PC-9 (cell line): ENCODE measurements at regions not wholly inside any gene's neighbourhood (a gene's known extent, or its start where the extent isn't known, plus 50 kb on each side); places are given as distances from the start of the nearest gene placed in this dataset.

Experiments
- BruUV-seq: library from RNA; stranded (reverse); fragments of 400-500 nt; replicated peaks from 2 replicates; lab custom pipeline; 2021; lab: Mats Ljungman, UMichigan
- CTCF ChIA-PET: fragments of 300-600 bp; sonication (Branson Sonifier 250); formaldehyde crosslinking; loops from one replicate; lab custom pipeline; 2022; ENCODE audit warnings: antibody characterized with exemption; lab: Charles Lee
- POLR2A ChIA-PET: fragments of 300-600 bp; sonication (Branson Sonifier 250); formaldehyde crosslinking; loops from one replicate; lab custom pipeline; 2022; ENCODE audit warnings: antibody characterized with exemption; ENCODE audit not compliant: unreplicated experiment; lab: Charles Lee
- DNase-seq, 2 experiments: peaks; one replicate each; pipeline versions ENCODE4 v3.0.0 to v3.0.0-alpha.2; 2015 to 2022; ENCODE audit warnings: mixed read lengths in 1 of 2
- H2AFZ ChIP-seq: fragments of 200-600 bp; sonication (generic); 2 replicates; pipeline ENCODE4 v1.8.1; 2017; ENCODE audit warnings: antibody characterized with exemption
- H3F3A ChIP-seq: fragments of 200-600 bp; sonication (generic); 2 replicates; pipeline ENCODE4 v1.8.1; 2017; ENCODE audit warnings: antibody characterized with exemption, mild to moderate bottlenecking, low read depth; ENCODE audit not compliant: insufficient read depth
- H3K27ac ChIP-seq: fragments of 200-600 bp; sonication (generic); 2 replicates; pipeline ENCODE4 v1.6.1; 2016; ENCODE audit warnings: mixed run types
- H3K27me3 ChIP-seq: fragments of 200-600 bp; sonication (generic); 2 replicates; pipeline ENCODE4 v1.6.1; 2016; ENCODE audit warnings: low read depth, mixed run types; ENCODE audit not compliant: insufficient read depth
- H3K36me3 ChIP-seq: fragments of 200-600 bp; sonication (generic); 2 replicates; pipeline ENCODE4 v1.6.1; 2016; ENCODE audit warnings: low read depth, mixed run types
- H3K4me1 ChIP-seq: fragments of 200-600 bp; sonication (generic); replicated peaks from 2 replicates; pipeline ENCODE4 v1.6.1; 2016; ENCODE audit warnings: mixed run types; ENCODE audit not compliant: insufficient read depth
- H3K4me2 ChIP-seq: fragments of 200-600 bp; sonication (generic); 2 replicates; pipeline ENCODE4 v1.6.1; 2017; ENCODE audit warnings: mixed run types
- H3K4me3 ChIP-seq: fragments of 200-600 bp; sonication (generic); 2 replicates; pipeline ENCODE4 v1.6.1; 2016; ENCODE audit warnings: mixed run types
- H3K79me2 ChIP-seq: fragments of 200-600 bp; sonication (generic); 2 replicates; pipeline ENCODE4 v1.6.1; 2017; ENCODE audit warnings: low read depth, mixed run types
- H3K9me2 ChIP-seq: fragments of 200-600 bp; sonication (generic); 2 replicates; pipeline ENCODE4 v1.8.1; 2017; ENCODE audit warnings: mild to moderate bottlenecking; ENCODE audit not compliant: insufficient read depth
- H3K9me3 ChIP-seq: fragments of 200-600 bp; sonication (generic); 2 replicates; pipeline ENCODE4 v1.8.1; 2016; ENCODE audit warnings: low read depth; ENCODE audit not compliant: insufficient read depth
- H4K20me1 ChIP-seq: fragments of 200-600 bp; sonication (generic); 2 replicates; pipeline ENCODE4 v1.8.1; 2017; ENCODE audit not compliant: insufficient read depth
- EZH2 ChIP-seq: fragments of 200-600 bp; sonication (generic); IDR thresholded peaks from 2 replicates; pipeline ENCODE4 v1.8.0; 2017; ENCODE audit warnings: antibody characterized with exemption, low read depth
- intact Hi-C: fragments of 100-400 bp; cut with micrococcal nuclease; formaldehyde crosslinking; loops from one replicate; pipeline ENCODE4 v1.10.0; 2022; ENCODE audit not compliant: unreplicated experiment
- TF ChIP-seq, protein P1 (sequence below): fragments of 200-600 bp; sonication (generic); conservative IDR thresholded peaks from 2 replicates; pipeline ENCODE4 v1.6.1; 2017; ENCODE audit warnings: mixed run types, antibody characterized with exemption, mild to moderate bottlenecking, moderate library complexity

DNA sequence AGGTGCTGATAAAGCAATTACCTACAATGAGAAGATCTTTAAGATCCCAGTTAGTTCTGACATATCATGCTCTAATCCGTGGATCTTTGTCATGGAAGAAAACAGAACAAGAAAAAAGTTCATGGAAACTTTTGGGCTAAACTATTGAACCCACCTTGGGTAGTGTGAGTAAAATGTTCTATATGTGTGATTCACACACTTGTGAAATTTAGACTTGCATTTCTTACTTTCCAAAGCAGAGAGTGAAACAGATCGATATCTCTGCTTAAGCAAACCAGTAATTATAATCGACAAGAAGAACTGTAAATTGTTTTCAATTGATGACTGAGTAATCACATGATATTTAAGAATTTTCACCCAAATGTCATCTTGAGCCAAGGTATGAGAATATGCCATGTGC, 214.2 kb downstream of the HRH4 start:
- no peaks in the 10 kb centered on the region for H3K9me2 ChIP-seq
- no peaks in the 10 kb centered on the region for H3K9me3 ChIP-seq
- no TSS peak for BruUV-seq
- POLR2A ChIA-PET: no interaction called here
- H3K36me3 ChIP-seq: no peaks in the 10 kb centered on the region
- CTCF ChIA-PET: no interaction called here
- no peak for DNase-seq
- H3K79me2 ChIP-seq: no peaks in the 10 kb centered on the region
- no peak for TF ChIP-seq EZH2
- TF ChIP-seq, protein P1, sequence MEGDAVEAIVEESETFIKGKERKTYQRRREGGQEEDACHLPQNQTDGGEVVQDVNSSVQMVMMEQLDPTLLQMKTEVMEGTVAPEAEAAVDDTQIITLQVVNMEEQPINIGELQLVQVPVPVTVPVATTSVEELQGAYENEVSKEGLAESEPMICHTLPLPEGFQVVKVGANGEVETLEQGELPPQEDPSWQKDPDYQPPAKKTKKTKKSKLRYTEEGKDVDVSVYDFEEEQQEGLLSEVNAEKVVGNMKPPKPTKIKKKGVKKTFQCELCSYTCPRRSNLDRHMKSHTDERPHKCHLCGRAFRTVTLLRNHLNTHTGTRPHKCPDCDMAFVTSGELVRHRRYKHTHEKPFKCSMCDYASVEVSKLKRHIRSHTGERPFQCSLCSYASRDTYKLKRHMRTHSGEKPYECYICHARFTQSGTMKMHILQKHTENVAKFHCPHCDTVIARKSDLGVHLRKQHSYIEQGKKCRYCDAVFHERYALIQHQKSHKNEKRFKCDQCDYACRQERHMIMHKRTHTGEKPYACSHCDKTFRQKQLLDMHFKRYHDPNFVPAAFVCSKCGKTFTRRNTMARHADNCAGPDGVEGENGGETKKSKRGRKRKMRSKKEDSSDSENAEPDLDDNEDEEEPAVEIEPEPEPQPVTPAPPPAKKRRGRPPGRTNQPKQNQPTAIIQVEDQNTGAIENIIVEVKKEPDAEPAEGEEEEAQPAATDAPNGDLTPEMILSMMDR: no peak
- H3K4me1 ChIP-seq: no peaks in the 10 kb centered on the region
- intact Hi-C loops: no loop called here
- H2AFZ ChIP-seq: no peak overlapping the region
- H3K4me2 ChIP-seq: no peak overlapping the region
- no peak overlapping the region for H3K27ac ChIP-seq
- H3F3A ChIP-seq: no peaks in the 10 kb centered on the region
- no peaks in the 10 kb centered on the region for H4K20me1 ChIP-seq
- no peak overlapping the region for H3K4me3 ChIP-seq
- H3K27me3 ChIP-seq: peaks cover under 1% of the 10 kb centered on the region; the same call in 1 of the 2 replicates

DNA sequence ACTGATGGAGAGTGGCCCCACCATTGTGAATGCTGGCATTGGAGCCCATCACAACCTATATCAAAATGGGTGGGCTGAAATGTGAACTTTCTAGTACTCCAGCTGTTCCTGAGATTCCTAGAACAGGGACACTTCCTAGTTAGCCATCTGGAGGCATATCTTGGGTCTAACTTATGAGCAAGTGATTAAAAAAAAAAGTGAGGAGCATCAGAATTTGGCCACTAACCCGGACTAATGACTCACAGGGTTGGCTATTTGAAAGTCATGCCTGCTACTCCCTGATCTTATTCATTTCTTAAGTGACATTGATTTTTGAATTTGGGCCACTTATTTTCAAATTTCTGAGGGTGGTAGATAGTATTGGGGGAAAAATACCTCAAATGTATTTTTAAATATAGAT, 216.6 kb downstream of the HRH4 start:
- CTCF ChIA-PET: no interaction called here
- DNase-seq: no peak
- H3K9me2 ChIP-seq: no peaks in the 10 kb centered on the region; the same call in 1 of the 2 replicates

DNA sequence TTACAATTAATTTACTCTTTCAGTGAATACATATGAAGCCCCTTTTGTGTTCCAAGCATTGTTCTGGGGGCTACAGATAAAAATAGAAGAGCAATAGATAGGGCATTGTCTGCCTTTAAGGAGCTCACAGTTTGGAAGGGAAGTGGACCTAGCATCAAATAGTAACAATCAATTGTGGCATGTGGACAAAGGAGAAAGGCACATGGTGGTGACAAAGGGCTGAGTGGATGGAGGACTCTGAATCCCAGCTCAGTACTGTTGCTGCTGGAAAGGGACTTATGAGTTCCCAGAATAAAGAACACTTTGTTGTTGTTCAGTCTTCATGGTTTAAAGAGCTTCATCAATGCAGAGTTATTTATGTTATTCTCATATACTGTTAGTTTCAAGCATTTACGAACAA, 217.7 kb downstream of the HRH4 start:
- no peaks in the 10 kb centered on the region for H3K36me3 ChIP-seq
- TF ChIP-seq, protein P1: no peak
- no peak for TF ChIP-seq EZH2
- no peaks in the 10 kb centered on the region for H3K9me3 ChIP-seq
- peaks cover 17% of the 10 kb centered on the region; the same call in 1 of the 2 replicates for H3K27me3 ChIP-seq
- no peak overlapping the region for H2AFZ ChIP-seq
- H3K4me3 ChIP-seq: no peak overlapping the region
- H3K4me1 ChIP-seq: no peaks in the 10 kb centered on the region
- H3F3A ChIP-seq: no peaks in the 10 kb centered on the region
- no peak overlapping the region for H3K27ac ChIP-seq
- ChIA-PET CTCF (no interaction called here), POLR2A (no interaction called here)
- DNase-seq: no peak
- H3K9me2 ChIP-seq: no peaks in the 10 kb centered on the region; the same call in 1 of the 2 replicates
- no peak overlapping the region for H3K4me2 ChIP-seq
- H4K20me1 ChIP-seq: no peaks in the 10 kb centered on the region
- BruUV-seq: no TSS peak
- intact Hi-C loops: no loop called here
- no peaks in the 10 kb centered on the region for H3K79me2 ChIP-seq

More for the DNA sequence above, 216.6 kb downstream of the HRH4 start:
- no TSS peak for BruUV-seq
- intact Hi-C loops: no loop called here
- Histone ChIP-seq H3K27me3 (peaks cover 11% of the 10 kb centered on the region; the same call in 1 of the 2 replicates), H4K20me1 (no peaks in the 10 kb centered on the region), H3K4me3 (no peak overlapping the region), H3K9me3 (no peaks in the 10 kb centered on the region), H2AFZ (no peak overlapping the region), H3K36me3 (no peaks in the 10 kb centered on the region), H3K27ac (no peak overlapping the region), H3K4me1 (no peaks in the 10 kb centered on the region), H3K79me2 (no peaks in the 10 kb centered on the region), H3F3A (no peaks in the 10 kb centered on the region), H3K4me2 (no peak overlapping the region)
- POLR2A ChIA-PET: no interaction called here
- TF ChIP-seq, protein P1: no peak
- TF ChIP-seq EZH2: no peak
